WTC11 (cell line): ENCODE measurements at regions not wholly inside any gene's neighbourhood (a gene's known extent, or its start where the extent isn't known, plus 50 kb on each side); places are given as distances from the start of the nearest gene placed in this dataset.

Source experiments
- ATAC-seq: fragments of 200-7000 bp; cut with Tn5 transposase; 2 replicates; pipeline ENCODE4 v1.10.0; 2021; ENCODE audit warnings: mild to moderate bottlenecking, moderate library complexity
- CTCF ChIA-PET: fragments of 300-600 bp; sonication (Branson Sonifier 250); formaldehyde crosslinking; loops from one replicate; lab custom pipeline; 2021; ENCODE audit warnings: antibody characterized with exemption; lab: Charles Lee
- POLR2A ChIA-PET: fragments of 350-600 bp; sonication (Branson Sonifier 250); formaldehyde crosslinking; loops from one replicate; lab custom pipeline; 2021; ENCODE audit warnings: antibody characterized with exemption; lab: Charles Lee
- DNase-seq: peaks from one replicate; pipeline ENCODE4 v3.0.0; 2021; ENCODE audit warnings: low spot score
- H3K27ac Mint-ChIP-seq: 2 replicates; pipeline ENCODE4 v1.8.0; 2021; ENCODE audit warnings: mixed read lengths
- H3K27me3 Mint-ChIP-seq: 2 replicates; pipeline ENCODE4 v1.8.0; 2021; ENCODE audit warnings: low read depth, mild to moderate bottlenecking, moderate library complexity, mixed read lengths
- H3K36me3 Mint-ChIP-seq: 2 replicates; pipeline ENCODE4 v1.8.0; 2021; ENCODE audit warnings: mixed read lengths
- H3K4me1 Mint-ChIP-seq: 2 replicates; pipeline ENCODE4 v1.8.0; 2022; ENCODE audit warnings: mixed read lengths
- H3K4me3 Mint-ChIP-seq: 2 replicates; pipeline ENCODE4 v1.8.0; 2021; ENCODE audit warnings: mild to moderate bottlenecking, moderate library complexity, mixed read lengths
- H3K9me3 Mint-ChIP-seq: 2 replicates; pipeline ENCODE4 v1.8.0; 2021; ENCODE audit warnings: mixed read lengths
- E2F5 ChIP-seq: sonication (generic); formaldehyde crosslinking; IDR thresholded peaks from 2 replicates; pipeline ENCODE4 v1.8.1; 2022; ENCODE audit warnings: mild to moderate bottlenecking, moderate library complexity, missing genetic modification reagents
- FOXJ3 ChIP-seq: sonication (generic); formaldehyde crosslinking; IDR thresholded peaks from 2 replicates; pipeline ENCODE4 v1.9.0; 2021; ENCODE audit warnings: missing genetic modification reagents, mild to moderate bottlenecking, borderline replicate concordance
- HMGXB4 ChIP-seq: sonication (generic); formaldehyde crosslinking; IDR thresholded peaks from 2 replicates; pipeline ENCODE4 v1.8.1; 2023; ENCODE audit warnings: mild to moderate bottlenecking, moderate library complexity, missing genetic modification reagents
- JUN ChIP-seq: sonication (generic); formaldehyde crosslinking; IDR thresholded peaks from 2 replicates; pipeline ENCODE4 v1.8.0; 2023; ENCODE audit warnings: mild to moderate bottlenecking, missing genetic modification reagents
- MYBL2 ChIP-seq: sonication (generic); formaldehyde crosslinking; IDR thresholded peaks from 2 replicates; pipeline ENCODE4 v1.8.1; 2023; ENCODE audit warnings: mild to moderate bottlenecking, moderate library complexity, missing genetic modification reagents
- OVOL2 ChIP-seq: fragments of 250-450 bp; sonication (Bioruptor Pico); IDR thresholded peaks from 2 replicates; pipeline ENCODE4 v1.9.0; 2021; ENCODE audit warnings: mild to moderate bottlenecking, borderline replicate concordance
- PRRX2 ChIP-seq: fragments of 250-450 bp; sonication (Bioruptor Pico); IDR thresholded peaks from 2 replicates; pipeline ENCODE4 v1.8.0; 2021; ENCODE audit warnings: mild to moderate bottlenecking
- RORB ChIP-seq: fragments of 250-450 bp; sonication (Bioruptor Pico); IDR thresholded peaks from 2 replicates; pipeline ENCODE4 v1.9.0; 2021; ENCODE audit warnings: mild to moderate bottlenecking
- SOX15 ChIP-seq: fragments of 250-450 bp; sonication (Bioruptor Pico); IDR thresholded peaks from 2 replicates; pipeline ENCODE4 v1.9.0; 2021; ENCODE audit warnings: mild to moderate bottlenecking
- TEAD4 ChIP-seq: sonication (generic); formaldehyde crosslinking; IDR thresholded peaks from 2 replicates; pipeline ENCODE4 v1.8.0; 2022; ENCODE audit warnings: mild to moderate bottlenecking, missing genetic modification reagents
- ZSCAN18 ChIP-seq: fragments of 250-450 bp; sonication (Bioruptor Pico); IDR thresholded peaks from 2 replicates; pipeline ENCODE4 v2.1.2; 2022; ENCODE audit warnings: mild to moderate bottlenecking, moderate library complexity
- TF ChIP-seq, protein P1 (sequence below): fragments of 250-450 bp; sonication (Bioruptor Pico); IDR thresholded peaks from 2 replicates; pipeline ENCODE4 v1.9.0; 2021; ENCODE audit warnings: mild to moderate bottlenecking, borderline replicate concordance
- TF ChIP-seq, protein P2 (sequence below): sonication (generic); formaldehyde crosslinking; IDR thresholded peaks from 2 replicates; pipeline ENCODE4 v1.8.1; 2022; ENCODE audit warnings: low read depth, missing genetic modification reagents, borderline replicate concordance

DNA sequence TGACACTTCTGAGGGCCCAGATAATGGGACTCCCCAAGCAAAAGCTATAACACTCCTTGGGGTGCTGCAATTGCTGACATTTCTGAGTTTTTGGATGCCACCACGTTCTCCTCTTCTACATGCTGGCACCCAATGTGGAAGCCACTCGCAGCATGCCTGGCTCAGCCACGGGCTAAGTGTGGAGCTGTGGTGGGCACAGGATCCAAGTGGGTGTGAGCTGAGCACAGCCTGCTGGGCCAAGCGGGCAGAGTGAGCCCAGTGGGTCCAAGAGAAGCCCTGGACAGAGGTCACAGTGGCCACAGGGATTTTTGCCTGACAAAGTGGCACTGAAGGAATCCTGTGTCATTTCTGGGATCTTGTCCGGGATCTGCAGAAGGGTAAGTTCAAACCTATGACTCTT, 213.2 kb downstream of the C6orf118 start:
- DNase-seq (no peak), ATAC-seq (no peak)
- H3K4me1 Mint-ChIP-seq, result no peaks in the 10 kb centered on the region
- no peaks in the 10 kb centered on the region; the same call in 1 of the 2 replicates for H3K27me3 Mint-ChIP-seq
- no peak overlapping the region for H3K27ac Mint-ChIP-seq
- peaks cover 40% of the 10 kb centered on the region for H3K36me3 Mint-ChIP-seq
- POLR2A ChIA-PET, result no interaction called here
- H3K4me3 Mint-ChIP-seq, result no peak overlapping the region
- CTCF ChIA-PET, result no interaction called here
- H3K9me3 Mint-ChIP-seq, result peaks cover 63% of the 10 kb centered on the region
- no peak for TF ChIP-seq HMGXB4 (CRISPR knock-in tag)
- TF ChIP-seq, all 79 proteins: peak for 0

- no peaks in the 10 kb centered on the region for H3K4me1 Mint-ChIP-seq
- peaks cover 64% of the 10 kb centered on the region for H3K9me3 Mint-ChIP-seq
- no peak for ATAC-seq
- no peak overlapping the region for H3K27ac Mint-ChIP-seq
- DNase-seq, result no peak
- no peaks in the 10 kb centered on the region; the same call in 1 of the 2 replicates for H3K27me3 Mint-ChIP-seq
- no peak overlapping the region for H3K4me3 Mint-ChIP-seq
- no peak for TF ChIP-seq SOX15 (CRISPR knock-in tag)
- TF ChIP-seq, protein P1, sequence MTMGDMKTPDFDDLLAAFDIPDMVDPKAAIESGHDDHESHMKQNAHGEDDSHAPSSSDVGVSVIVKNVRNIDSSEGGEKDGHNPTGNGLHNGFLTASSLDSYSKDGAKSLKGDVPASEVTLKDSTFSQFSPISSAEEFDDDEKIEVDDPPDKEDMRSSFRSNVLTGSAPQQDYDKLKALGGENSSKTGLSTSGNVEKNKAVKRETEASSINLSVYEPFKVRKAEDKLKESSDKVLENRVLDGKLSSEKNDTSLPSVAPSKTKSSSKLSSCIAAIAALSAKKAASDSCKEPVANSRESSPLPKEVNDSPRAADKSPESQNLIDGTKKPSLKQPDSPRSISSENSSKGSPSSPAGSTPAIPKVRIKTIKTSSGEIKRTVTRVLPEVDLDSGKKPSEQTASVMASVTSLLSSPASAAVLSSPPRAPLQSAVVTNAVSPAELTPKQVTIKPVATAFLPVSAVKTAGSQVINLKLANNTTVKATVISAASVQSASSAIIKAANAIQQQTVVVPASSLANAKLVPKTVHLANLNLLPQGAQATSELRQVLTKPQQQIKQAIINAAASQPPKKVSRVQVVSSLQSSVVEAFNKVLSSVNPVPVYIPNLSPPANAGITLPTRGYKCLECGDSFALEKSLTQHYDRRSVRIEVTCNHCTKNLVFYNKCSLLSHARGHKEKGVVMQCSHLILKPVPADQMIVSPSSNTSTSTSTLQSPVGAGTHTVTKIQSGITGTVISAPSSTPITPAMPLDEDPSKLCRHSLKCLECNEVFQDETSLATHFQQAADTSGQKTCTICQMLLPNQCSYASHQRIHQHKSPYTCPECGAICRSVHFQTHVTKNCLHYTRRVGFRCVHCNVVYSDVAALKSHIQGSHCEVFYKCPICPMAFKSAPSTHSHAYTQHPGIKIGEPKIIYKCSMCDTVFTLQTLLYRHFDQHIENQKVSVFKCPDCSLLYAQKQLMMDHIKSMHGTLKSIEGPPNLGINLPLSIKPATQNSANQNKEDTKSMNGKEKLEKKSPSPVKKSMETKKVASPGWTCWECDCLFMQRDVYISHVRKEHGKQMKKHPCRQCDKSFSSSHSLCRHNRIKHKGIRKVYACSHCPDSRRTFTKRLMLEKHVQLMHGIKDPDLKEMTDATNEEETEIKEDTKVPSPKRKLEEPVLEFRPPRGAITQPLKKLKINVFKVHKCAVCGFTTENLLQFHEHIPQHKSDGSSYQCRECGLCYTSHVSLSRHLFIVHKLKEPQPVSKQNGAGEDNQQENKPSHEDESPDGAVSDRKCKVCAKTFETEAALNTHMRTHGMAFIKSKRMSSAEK, result no peak
- POLR2A ChIA-PET, result no interaction called here
- CTCF ChIA-PET, result no interaction called here
- peaks cover 40% of the 10 kb centered on the region for H3K36me3 Mint-ChIP-seq
These were observed 216.4 kb downstream of the C6orf118 start for GRCh38 chr6:165092881-165093595.

DNA sequence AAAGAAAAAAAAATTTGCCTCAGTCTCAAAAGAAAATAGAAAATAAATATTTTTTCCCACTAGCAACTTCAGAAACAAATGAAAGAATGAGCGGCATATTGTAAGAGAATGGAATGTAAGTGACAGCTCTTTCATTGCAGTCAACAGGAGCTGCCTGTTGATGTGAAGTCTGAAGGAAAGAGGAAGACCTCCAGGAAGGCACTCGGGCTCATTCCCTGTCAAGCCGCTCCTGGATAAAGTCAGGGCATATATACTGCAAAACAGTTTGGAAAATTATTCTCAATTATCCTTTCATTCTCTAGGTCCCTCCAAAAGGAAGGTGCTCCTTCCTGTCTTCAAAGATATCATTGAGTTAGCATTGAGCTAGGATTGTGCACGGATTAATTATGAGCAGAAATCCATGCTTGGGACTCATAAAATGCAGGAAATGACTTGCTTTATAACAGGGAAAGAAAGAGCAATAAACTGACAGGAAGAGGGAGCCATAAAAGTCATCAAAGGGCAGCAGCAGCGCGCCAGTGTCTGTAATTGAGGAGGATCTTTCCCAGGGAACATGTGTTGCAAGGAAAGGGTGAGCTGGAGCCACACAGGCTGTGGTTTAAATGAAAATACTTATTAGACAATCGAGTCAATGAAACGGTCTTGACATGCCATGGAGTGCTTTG, 218.2 kb downstream of the C6orf118 start:
- Mint-ChIP-seq H3K9me3 (peaks cover 49% of the 10 kb centered on the region), H3K36me3 (peaks cover 32% of the 10 kb centered on the region), H3K4me3 (no peak overlapping the region), H3K27me3 (no peaks in the 10 kb centered on the region; the same call in 1 of the 2 replicates), H3K4me1 (no peaks in the 10 kb centered on the region), H3K27ac (no peak overlapping the region)
- CTCF ChIA-PET, result interaction anchor here (1.1 kb wide), 1 partner anchor 42 kb away, joined by 3 read pairs; no protein-coding TSS in a partner anchor
- ATAC-seq, result no peak
- TF ChIP-seq OVOL2 (CRISPR knock-in tag) (no peak), RORB (0 out of 2 replicates have a peak, but pooled peaks have one; percentile 25)
- POLR2A ChIA-PET, result no interaction called here
- no peak for DNase-seq

DNA sequence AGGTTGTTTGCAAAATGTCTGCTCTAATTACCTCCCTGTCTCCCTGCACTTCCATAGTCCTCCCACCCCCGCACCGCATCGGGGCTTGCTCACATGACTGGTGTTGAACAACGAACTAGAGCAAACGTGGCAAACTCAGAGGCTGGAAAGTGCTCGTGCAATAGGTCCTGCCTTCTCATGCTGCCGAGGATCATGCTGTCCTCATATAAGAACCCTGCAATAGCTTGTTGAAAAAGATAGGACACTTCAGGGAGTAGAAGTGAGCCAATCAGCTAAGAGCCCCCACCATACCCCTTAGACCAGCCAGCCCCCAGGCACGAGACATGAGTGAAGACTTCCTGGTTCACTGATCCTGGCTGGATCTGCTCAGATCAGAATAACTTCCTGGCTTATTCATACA, 219.2 kb downstream of the C6orf118 start:
- H3K36me3 Mint-ChIP-seq, result peaks cover 26% of the 10 kb centered on the region
- no peaks in the 10 kb centered on the region; the same call in 1 of the 2 replicates for H3K27me3 Mint-ChIP-seq
- H3K27ac Mint-ChIP-seq, result no peak overlapping the region
- ATAC-seq, result no peak
- TF ChIP-seq FOXJ3 (CRISPR knock-in tag) (no peak), OVOL2 (CRISPR knock-in tag) (no peak), ZSCAN18 (CRISPR knock-in tag) (no peak), TEAD4 (CRISPR knock-in tag) (no peak), E2F5 (CRISPR knock-in tag) (no peak), MYBL2 (CRISPR knock-in tag) (no peak), JUN (no peak), PRRX2 (no peak), RORB (no peak)
- TF ChIP-seq, protein P2, sequence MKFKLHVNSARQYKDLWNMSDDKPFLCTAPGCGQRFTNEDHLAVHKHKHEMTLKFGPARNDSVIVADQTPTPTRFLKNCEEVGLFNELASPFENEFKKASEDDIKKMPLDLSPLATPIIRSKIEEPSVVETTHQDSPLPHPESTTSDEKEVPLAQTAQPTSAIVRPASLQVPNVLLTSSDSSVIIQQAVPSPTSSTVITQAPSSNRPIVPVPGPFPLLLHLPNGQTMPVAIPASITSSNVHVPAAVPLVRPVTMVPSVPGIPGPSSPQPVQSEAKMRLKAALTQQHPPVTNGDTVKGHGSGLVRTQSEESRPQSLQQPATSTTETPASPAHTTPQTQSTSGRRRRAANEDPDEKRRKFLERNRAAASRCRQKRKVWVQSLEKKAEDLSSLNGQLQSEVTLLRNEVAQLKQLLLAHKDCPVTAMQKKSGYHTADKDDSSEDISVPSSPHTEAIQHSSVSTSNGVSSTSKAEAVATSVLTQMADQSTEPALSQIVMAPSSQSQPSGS (CRISPR knock-in tag), result no peak
- DNase-seq, result no peak
- H3K9me3 Mint-ChIP-seq, result peaks cover 44% of the 10 kb centered on the region
- no peaks in the 10 kb centered on the region for H3K4me1 Mint-ChIP-seq
- H3K4me3 Mint-ChIP-seq, result no peak overlapping the region
- CTCF ChIA-PET, result interaction anchor here (1.1 kb wide), 1 partner anchor 41 kb away, joined by 3 read pairs; no protein-coding TSS in a partner anchor
- POLR2A ChIA-PET, result no interaction called here
